Esophagus mucosa (tissue), 1 donor: ENCODE measurements at regions not wholly inside any gene's neighbourhood (a gene's known extent, or its start where the extent isn't known, plus 50 kb on each side); places are given as distances from the start of the nearest gene placed in this dataset.

Experiments used
- ATAC-seq: fragments of 200-7000 bp; cut with Tn5 transposase; one replicate; pipeline ENCODE4 v1.9.1; 2020
- donor health status: DM: yes; HTN: yes; CAD: no.

DNA sequence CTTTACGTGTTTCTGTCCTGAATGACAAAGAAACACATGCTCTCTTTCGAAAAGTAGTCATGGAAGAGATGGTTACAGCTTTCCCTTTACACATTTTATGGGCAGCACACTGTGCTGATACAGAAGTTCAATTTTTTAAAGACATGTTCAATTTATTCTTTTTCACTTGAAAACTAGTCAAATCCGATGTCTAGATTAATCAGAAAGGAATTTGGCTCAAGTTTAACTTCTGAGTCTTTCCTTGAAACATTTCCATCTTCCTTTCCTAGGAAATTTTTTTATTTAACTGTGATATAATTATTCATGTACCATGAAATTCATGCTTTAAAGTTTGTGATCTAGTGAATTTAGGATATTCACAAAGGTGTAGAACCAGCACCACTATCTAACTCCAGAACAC lies 360.1 kb downstream of the TNS3 start:
- no peak for ATAC-seq

DNA sequence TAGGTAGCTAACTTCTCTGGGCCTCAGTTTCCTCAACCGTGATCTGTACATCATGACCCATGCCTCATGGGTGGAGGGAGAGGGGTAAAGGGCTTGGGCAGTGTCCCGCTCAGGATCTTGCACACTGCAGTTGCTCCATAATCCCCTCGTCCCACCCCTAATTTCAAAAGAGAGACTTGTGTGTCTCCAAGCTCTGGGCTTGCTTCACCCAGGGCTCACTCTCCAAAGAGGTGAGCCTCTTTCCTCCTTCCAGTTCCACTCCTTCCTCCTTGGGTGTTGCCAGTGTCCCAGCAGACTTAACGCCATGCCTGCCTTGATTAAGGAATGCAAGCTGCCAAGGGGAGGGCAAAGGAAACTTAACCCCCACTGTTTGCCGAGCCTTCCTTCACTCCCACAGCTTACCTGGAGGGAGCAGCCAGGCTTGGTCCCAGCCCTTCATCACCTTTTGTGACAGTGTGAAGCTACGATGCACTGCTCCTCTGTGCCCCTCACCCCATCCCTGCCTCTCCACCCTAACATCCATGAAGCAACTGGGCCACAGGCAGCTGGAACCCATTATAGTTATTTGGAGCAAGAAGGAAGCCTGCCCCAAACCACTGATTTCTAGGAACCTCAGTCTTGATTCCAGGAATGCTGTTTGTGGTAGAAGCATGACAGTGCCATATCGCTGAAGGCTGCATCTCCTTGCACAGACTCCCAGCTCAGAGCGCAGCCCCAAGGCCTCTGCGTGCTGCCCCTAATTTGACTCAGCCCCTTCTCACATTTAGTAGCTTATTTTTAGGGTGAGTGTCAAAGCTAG lies 363.3 kb downstream of the TNS3 start:
- no peak for ATAC-seq

DNA sequence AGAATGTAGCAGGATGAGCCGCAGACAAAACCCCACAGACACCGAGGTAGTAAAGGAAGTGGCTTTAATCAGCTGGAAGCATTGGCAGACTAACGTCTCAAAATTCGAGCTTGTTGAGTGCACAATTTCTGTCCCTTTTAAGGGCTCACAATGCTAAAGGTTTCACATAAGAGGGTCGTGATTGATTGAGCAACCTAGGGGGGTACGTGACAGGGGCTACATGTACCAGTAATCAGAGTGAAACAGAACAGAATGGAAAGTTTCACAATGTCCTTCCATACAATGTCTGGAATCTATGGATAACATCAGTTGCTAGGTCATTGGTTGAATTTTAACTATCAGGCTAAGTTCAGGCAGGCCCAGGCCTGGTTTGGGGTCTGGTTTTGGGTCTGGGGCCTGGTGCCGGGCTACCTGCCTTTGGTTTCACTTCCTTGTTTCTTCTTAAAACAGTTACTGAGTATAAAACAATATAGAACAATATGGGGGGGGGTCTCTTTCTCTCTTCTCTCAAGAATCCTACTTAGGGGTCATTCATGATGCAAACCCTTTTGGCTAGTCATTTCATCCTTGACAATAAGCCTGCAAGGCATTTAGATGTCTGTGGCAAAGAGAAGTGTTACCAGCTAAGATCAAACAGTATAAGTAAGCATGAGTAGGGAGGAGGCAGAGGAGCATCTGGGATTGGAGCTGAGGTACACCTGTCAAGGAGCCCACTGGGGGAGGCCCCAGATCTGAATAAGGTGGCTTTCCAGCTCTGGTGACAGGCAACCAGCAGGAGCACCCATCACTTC lies 364.1 kb downstream of the TNS3 start:
- no peak for ATAC-seq

DNA sequence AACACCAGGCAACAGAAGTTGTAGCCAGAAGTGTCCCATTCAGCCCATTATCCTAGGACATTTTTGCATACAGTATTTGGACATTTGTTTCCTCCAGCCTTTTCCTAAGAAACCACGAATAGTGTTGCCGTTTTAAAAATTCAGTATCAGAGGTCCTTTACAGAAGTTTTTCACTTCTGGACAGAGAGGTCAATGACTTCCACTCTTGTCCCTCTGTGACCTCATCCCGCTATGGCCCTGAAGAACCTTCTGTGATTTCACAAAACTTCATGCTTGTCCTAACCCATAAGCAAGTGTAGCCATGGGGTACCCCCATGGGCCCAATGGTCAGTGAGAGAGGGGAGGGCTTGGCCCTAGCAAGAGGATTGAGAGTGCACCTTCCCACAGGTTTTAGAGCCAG lies 364.8 kb downstream of the TNS3 start:
- ATAC-seq, result no peak

DNA sequence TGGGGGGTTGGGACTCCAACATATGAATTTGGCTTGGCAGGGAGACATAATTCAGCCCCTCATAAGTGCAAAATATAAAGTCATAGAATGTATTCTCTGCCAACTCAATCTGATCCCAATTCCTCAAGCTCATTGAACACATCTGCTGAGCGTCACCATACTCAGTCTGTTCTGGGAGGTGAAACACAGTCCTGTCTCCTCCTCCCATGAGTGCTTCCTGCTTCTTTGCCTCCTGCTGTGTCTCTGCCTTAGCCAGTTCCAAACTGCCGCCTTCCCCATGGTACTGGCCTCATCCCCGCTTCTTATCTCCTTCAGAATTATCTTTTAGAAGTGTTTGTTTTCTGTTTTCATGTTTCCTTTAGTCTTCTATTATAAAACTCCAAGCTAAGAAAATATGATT lies 365.5 kb downstream of the TNS3 start:
- ATAC-seq, result no peak

DNA sequence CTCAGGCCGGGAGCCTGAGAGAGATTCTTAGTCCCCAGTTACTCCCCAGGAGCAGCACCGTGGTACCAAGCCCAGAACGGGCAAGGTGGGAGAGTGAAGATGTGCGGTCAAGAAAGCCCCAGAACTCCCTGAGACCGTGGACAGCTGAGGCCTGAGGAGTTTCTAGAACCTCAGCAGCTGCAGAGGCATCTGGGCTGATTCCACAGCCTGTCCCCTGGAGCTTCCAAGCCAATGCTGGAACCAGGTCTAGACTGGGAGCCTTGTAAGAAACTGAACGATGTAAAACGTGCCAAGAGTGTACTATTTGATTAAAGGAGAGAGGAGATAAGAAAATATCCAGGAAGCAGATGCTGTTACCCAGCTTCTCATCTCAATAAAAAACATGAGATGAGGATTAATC lies 366.3 kb downstream of the TNS3 start:
- ATAC-seq, result no peak

DNA sequence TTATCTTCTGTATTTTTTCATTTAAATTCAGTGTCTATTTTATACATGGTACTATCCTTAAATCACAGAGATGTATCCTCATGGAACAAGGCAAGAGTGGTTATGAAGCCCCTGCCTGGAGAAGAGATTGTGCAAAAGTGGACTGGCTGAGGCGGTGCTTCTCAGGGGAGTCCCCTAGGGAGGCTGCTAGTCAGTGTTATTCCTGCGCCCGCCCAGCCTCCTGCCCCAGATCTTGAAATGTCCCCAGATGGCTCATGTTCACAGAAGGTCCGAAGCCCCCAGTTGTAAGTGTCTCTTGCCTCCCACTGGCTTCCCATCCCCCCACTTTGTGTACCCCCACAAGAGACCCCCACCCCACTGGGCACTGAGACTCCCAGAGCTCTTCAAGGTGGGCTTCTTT lies 366.9 kb downstream of the TNS3 start:
- ATAC-seq, result no peak

DNA sequence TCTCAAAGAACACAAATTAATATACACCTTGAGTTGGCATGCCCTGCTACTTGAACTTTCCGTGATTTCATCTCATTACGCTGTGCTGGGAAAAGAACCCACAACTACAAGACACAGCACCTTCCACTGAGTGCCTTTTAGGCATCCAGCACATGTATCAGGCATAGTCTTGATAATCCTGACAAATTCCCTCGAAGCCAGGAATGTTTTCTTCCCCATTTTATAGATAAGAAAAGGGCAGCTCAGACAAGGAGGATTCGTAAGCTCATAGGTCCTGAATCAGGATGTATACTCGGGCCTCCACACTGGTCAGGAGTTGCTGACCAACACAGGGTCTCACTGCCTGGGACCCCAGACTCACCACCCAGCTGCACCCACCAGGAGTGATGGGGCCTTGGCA lies 368.6 kb downstream of the TNS3 start:
- no peak for ATAC-seq

DNA sequence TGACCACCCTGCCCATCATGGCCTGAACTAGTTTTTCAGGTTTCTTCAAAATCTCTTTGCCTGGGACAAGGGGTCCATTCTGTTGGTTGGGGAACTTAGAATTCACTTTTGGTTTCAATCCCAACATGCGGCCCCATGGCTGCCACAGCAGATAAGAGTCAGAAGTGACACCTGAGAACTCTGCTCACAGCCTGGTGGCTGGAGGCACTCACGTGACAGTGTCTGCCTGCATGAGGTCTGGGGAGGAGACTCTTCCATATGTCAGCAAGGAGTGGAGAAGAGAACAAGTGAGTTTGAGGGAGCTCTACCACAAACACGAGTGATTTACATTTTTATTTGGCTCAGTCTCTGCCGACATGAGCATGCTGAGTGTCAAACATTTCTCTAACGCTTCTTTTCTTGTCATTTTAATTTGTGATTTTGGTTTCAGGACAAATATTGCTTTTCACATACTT lies 370.4 kb downstream of the TNS3 start:
- no peak for ATAC-seq

DNA sequence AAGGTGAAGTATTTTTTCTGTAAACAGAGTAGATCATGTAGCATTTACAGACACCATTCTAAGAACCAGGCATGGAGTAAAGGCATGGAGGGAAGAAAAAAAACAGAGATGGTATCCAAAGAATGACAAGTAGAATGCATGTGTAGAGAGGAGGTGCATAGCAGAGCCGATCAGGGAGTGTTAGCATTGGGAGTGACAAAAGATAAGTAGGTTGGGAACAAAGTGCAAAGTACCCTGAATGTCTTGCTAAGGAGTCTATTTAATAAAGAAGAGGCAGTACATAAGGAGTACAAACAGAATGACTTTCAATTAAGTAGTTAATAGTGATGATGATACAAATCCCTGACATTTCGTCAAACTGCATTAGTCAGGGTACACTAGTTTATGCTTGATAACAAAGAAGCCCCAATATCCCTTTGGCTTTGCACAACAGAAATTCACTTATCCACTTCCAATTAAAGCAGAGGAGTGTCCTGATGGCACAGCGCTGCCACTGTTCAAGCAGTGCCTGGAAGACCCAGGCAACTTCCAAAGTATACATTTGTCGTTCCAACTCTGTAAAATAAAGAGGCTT lies 371.5 kb downstream of the TNS3 start:
- ATAC-seq, result no peak

DNA sequence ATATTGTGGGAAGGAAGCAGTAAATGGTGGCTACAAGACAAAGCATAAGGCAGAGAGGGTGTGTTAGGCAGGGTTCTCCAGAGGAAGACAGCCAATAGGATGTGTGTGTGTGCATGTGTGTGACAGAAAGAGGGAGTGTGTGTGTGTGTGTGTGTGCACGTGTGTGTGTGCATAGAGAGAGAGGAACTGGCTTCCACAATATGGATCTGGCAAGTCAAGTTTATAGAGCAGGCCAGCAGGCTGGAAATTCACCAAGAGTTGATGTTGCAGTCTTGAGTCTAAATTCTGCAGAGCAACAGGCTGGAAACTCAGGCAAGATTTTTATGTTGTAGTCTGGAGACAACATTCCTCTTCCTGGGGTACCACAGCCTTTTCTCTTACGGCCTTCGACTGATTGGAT lies 374.0 kb downstream of the TNS3 start:
- ATAC-seq, result no peak

DNA sequence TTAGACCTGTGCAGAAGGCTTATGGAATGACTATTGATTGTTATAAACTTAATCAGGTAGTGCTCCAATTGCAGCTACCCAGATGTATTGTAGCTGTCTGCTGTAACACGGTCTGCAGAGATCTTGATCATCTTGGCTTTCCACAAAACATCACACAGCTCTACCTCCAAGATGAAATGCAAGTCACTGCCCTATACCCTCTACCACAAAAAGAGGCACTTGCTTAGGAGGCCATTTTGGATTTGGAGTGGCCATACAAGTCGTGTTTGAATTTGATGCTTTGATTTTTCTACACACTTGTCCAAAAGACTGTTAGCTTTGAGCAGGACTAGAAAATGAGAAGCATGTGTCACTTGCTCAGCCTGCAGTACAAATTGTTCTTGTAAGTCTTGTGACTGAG lies 377.2 kb downstream of the TNS3 start:
- ATAC-seq, result no peak

DNA sequence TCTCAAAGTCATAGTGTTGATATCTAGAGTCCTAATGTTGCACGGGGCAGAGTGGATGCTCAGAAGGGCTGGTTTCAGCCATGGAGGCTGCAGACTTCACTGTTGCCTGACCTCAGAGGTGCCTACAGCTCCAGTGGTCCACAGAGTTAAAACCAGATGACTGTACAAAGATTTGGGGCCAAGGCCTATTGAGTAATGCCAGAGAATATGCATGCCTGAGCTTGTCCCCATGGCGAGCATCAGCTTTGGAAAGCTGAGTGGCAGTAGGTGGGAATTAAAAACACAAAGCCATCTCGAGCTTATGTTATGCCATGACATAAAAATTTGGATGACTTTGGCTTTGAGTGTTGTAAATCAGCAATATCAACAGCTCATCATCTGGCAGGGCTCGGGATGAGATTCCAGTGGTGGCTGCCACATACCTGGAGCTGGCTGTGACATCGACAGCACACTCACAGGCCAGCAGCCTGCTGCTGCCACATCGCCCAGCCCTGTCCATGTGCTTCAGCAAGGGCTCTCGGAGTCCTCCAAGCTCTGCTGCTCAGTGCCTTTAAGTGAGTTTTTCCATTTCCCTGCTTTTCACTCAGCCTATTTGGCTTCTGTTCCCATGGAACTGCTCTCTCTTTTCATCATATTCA lies 379.6 kb downstream of the TNS3 start:
- no peak for ATAC-seq

DNA sequence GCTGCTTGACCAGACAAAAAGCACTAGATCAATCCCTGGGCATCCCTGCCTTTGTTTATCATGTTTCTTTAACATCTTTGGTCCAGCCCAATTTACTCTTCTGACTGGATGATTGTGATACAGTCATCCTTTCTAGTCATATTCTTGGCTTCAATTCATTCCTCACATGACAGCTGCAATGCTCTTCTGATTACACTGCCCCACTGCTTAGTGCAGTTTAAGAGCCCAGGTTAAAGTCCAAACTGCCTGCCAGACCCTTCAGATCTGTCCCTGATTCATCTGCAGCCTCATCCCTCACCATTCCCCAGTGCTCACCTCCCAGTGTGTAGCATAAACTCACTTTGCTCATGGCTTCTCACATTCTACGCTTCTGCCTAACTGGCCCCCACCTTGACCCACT lies 383.8 kb downstream of the TNS3 start:
- no peak for ATAC-seq

DNA sequence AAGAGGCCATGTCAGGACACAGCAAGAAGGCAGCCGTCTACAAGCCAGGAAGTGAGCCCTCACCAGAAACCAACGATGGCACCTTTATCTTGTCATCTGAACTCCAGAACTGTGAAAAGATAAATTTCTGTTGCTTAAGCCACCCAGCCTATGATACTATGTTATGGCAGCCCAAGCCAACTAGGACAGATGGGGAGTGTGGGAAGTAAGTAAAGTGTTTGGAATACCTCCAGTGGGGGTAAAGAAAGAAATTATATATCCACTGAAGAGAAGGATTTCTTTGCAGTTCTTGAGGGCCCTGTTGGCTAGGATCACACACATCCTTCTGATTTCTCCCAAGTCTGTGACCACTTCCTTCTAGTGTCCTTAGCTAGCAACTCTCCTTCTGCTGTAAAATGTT lies 384.4 kb downstream of the TNS3 start:
- ATAC-seq, result no peak

DNA sequence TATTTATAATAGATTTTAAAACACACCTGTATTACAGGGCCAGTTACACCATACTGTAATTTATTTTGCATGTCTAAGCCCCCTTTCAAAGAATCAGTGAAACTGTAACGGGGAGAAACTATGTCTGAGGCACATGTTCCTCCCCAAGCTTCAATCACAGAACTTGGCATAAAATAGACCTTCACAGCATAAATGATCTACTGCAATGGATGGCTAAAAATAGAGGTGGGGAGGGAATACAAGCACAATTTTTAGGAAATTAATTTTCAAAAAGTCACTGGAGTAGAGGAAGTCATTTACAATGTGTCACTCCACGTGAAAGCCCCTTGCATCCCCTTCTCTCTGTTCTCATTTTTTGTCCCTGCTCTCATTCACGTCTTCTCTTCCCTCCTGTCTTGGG lies 385.2 kb downstream of the TNS3 start:
- ATAC-seq, result no peak

DNA sequence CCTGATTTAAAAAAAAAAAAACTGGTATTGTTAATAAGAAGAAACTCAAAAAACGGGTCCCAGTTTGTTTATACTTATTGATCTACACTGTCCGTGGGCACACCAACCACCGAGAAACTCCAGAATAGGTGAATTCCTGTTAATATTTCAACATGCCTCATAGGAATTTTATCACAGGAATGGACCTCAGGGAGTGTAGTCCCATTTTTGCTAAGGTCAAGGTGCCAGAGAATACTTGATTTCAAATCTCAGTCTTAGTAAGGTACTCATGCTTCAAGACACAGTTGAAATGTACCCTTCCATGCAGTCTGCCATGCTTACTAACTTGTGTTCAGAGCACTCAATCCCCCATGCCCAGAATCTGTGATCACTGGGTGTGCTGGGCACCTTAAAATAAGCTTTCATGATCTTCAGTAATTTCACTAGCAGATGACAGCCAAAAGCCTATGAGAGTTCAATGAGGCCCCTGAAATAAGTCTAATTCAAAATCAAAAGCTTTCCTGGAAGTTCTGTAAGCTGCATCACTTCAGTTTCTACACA lies 385.7 kb downstream of the TNS3 start:
- ATAC-seq, result no peak

DNA sequence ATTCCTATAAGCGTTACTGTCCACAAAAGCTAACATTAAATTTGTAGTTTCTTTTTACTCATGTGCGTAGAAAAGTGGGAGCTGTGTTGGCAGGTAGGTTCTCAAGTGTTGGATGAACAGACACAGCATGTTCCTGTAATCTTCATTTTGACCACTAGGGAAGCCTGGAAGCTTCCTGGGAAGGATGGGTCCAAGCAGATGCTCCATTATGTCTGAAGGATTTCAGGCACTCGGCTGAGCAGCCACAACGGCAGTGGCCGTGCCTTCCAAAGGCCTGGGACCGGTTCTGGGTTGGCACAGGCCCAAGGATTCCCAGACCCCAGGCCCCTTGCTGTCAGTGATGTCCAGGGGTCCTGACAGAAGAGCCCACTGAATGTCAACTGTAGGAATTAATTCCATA lies 386.3 kb downstream of the TNS3 start:
- no peak for ATAC-seq

DNA sequence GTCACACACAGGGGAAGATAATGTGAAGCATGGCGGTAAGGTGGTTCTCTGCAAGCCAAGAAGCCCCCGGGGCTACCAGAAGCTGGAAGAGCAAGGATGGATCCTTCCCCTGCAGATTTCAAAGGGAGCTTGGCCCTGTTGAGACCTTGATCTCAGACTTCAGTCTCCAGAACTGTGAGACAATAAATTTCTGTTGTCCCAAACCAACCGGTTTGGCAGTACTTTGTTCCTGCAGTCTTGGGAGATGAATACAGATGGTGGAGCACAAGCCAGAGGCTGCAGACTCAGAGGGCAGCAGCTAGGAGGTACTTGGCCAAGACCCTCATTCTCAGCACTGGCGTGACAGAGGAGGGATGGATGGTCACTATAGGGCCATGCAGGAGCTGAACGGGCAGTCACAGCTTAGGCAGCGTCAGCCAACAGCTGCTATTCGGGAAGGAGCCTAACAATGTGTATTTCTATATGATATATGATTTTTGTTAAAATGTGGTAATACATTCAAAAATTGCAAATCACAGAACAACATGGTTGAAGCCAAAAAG lies 387.3 kb downstream of the TNS3 start:
- no peak for ATAC-seq

DNA sequence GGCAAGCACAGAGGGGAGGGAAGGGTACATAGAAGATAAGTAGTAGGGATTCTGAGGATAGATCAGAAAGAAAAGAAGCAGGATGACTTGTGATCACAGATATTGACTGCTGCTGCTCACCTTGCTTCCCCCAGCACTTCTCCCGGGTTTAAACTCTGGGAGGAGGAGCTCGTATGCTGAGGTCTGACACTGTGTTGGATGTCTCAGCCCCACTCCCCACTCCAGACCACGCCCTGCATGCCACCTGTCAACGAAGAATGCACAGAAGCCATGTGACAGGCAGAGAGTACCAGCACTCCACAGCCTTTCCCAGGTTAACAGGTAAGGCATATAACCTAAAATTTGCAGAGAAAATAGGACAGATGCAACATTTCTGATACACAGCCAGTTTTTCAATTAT lies 388.9 kb downstream of the TNS3 start:
- no peak for ATAC-seq

DNA sequence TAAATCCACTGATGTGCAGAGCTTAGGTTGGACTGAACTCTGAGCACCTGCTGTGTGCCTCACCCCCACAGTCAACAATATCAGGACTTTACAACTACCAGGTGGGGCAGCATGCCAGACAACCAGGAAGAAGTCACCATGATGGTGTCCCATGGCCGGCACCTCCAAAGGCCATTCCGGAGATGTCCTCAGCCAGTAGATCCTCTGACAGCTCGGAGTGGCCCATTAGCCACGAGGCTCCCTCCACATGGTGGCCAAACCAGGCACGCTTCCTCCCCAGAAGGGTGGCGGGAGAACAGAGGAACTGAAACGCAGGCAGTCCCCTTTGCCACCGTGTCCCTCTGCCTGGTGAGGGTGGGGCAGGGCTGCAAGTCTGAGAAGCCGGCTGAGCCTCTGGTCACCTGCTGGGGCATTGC lies 390.0 kb downstream of the TNS3 start:
- no peak for ATAC-seq

DNA sequence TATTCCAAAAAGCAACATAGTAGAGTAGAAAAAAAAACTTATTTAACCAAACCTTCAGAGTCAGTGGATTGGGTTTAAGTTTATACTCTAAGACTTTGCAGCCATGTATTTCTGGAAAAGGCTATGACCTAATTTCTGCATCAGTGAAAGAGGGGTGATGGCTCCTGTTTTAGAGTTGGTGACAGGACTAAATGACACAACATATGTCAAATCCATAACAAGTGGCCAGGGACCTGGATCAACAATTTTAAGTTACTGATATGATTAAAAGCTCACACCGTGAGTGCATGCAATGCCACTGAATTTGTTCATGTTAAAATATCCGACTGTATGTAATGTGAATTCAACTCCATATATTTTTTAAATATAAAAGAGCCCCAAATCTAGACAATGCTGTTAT lies 390.6 kb downstream of the TNS3 start:
- ATAC-seq, result no peak

DNA sequence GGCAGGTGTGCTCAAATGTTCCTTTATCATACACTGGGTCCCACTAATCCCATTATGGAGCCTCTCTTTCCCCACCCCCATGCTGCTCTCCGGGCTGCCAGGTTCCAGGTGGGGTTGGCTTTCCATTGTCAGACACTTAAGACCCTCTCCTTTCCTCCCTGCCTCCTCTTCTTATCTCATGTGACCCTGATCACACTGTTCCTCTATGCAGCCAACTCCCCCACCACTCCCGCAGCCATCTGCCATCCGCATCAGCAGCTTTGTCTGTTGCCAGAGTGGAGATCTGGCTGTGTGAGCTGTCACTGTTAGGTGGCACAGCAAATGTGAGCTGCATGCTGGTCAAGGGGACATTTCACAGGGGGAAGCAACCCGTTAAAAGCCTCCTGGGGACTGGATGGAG lies 391.4 kb downstream of the TNS3 start:
- no peak for ATAC-seq
